H1 (cell line): ENCODE measurements at regions not wholly inside any gene's neighbourhood (a gene's known extent, or its start where the extent isn't known, plus 50 kb on each side); places are given as distances from the start of the nearest gene placed in this dataset.

Experiments used
- CTCF ChIA-PET: fragments of 300-600 bp; sonication (Branson Sonifier 250); formaldehyde crosslinking; loops from one replicate; lab custom pipeline; 2021; ENCODE audit not compliant: partially characterized antibody; lab: Charles Lee
- POLR2A ChIA-PET: fragments of 300-600 bp; sonication (Branson Sonifier 250); formaldehyde crosslinking; loops from one replicate; lab custom pipeline; 2021; ENCODE audit warnings: inconsistent platforms; ENCODE audit not compliant: partially characterized antibody; lab: Charles Lee
- DNase-seq, 2 experiments: peaks; one replicate each; pipeline versions ENCODE4 v3.0.0 to v3.0.0-alpha.2; 2010 to 2022; ENCODE audit warnings: low spot score in 2 of 2, low read depth in 1 of 2, mixed read lengths in 1 of 2
- FAIRE-seq: peaks from 2 replicates; lab custom pipeline; 2011; peaks lifted over from hg19 to GRCh38; lab: Jason Lieb, UNC
- H2AFZ ChIP-seq: 2 replicates; pipeline ENCODE4 v1.8.1; 2012; ENCODE audit warnings: low read length, inconsistent platforms
- H2AK5ac ChIP-seq: 2 replicates; pipeline ENCODE4 v1.6.1; 2013; ENCODE audit warnings: low read depth, low read length
- H2BK120ac ChIP-seq: replicated peaks from 2 replicates; pipeline ENCODE3; 2013; ENCODE audit warnings: low read depth, low read length, inconsistent platforms
- H2BK12ac ChIP-seq: 2 replicates; pipeline ENCODE4 v1.6.1; 2013; ENCODE audit warnings: low read depth, low read length
- H2BK15ac ChIP-seq: 2 replicates; pipeline ENCODE4 v1.6.1; 2013; ENCODE audit warnings: low read length
- H2BK20ac ChIP-seq: 2 replicates; pipeline ENCODE4 v1.6.1; 2013; ENCODE audit warnings: low read length
- H2BK5ac ChIP-seq: 2 replicates; pipeline ENCODE4 v1.6.1; 2013; ENCODE audit warnings: low read depth, low read length
- H3K14ac ChIP-seq: 2 replicates; pipeline ENCODE4 v1.6.1; 2013; ENCODE audit warnings: inconsistent platforms; ENCODE audit not compliant: insufficient read length
- H3K18ac ChIP-seq: 2 replicates; pipeline ENCODE4 v1.6.1; 2013; ENCODE audit warnings: low read length; ENCODE audit errors: extremely low read depth
- H3K23ac ChIP-seq: 2 replicates; pipeline ENCODE4 v1.6.1; 2013; ENCODE audit warnings: inconsistent platforms; ENCODE audit not compliant: insufficient read length
- H3K23me2 ChIP-seq: 2 replicates; pipeline ENCODE4 v1.6.1; 2013; ENCODE audit warnings: low read depth, low read length
- H3K27ac ChIP-seq: 2 replicates; pipeline ENCODE4 v1.6.1; 2011; ENCODE audit warnings: low read depth, low read length, inconsistent platforms
- H3K27me3 ChIP-seq, 4 experiments: replicated peaks in 1 of 4; 1 replicate in 1 of 4; 2 replicates in 3 of 4; pipeline versions ENCODE4 v1.6.1 to v1.8.1; 2011 to 2013; ENCODE audit warnings: low read length in 3 of 4, mild to moderate bottlenecking in 3 of 4, inconsistent platforms in 2 of 4, mixed read lengths in 2 of 4, moderate library complexity in 1 of 4; ENCODE audit not compliant: control insufficient read depth in 3 of 4, insufficient read depth in 3 of 4; ENCODE audit errors: extremely low read depth in 1 of 4
- H3K36me3 ChIP-seq, 4 experiments: 2 replicates each; pipeline versions ENCODE4 v1.6.1 to v1.8.1; 2011 to 2013; ENCODE audit warnings: mild to moderate bottlenecking in 4 of 4, low read length in 3 of 4, moderate library complexity in 2 of 4, control low read depth in 1 of 4, inconsistent platforms in 1 of 4; ENCODE audit not compliant: insufficient read depth in 4 of 4, control insufficient read depth in 2 of 4
- H3K4ac ChIP-seq: replicated peaks from 2 replicates; pipeline ENCODE3; 2013; ENCODE audit warnings: low read length, low read depth, mixed read lengths, inconsistent platforms; ENCODE audit not compliant: insufficient read length
- H3K4me1 ChIP-seq, 4 experiments: replicated peaks in 1 of 4; 1 replicate in 1 of 4; 2 replicates in 3 of 4; pipeline versions ENCODE4 v1.6.1 to v1.8.1; 2011 to 2013; ENCODE audit warnings: low read length in 3 of 4, inconsistent platforms in 2 of 4, mixed read lengths in 1 of 4; ENCODE audit not compliant: insufficient read depth in 4 of 4, control insufficient read depth in 3 of 4
- H3K4me2 ChIP-seq, 2 experiments: 2 replicates each; pipeline versions ENCODE4 v1.6.1 to v1.8.1; 2011 to 2013; ENCODE audit warnings: low read depth in 2 of 2, low read length in 2 of 2, control low read depth in 1 of 2, inconsistent platforms in 1 of 2, mild to moderate bottlenecking in 1 of 2; ENCODE audit not compliant: insufficient read depth in 1 of 2
- H3K4me3 ChIP-seq, 4 experiments: fragments of 200-600, 300-600 bp in 1 of 4; sonication (generic), shearing (Covaris generic), sonication (Bioruptor Twin) in 1 of 4; 2 replicates each; pipeline versions ENCODE4 v1.5.1 to v1.8.1; 2011 to 2016; ENCODE audit warnings: low read length in 4 of 4, low read depth in 3 of 4, control low read depth in 2 of 4, inconsistent platforms in 2 of 4, mild to moderate bottlenecking in 2 of 4, mixed read lengths in 1 of 4, moderate library complexity in 1 of 4; ENCODE audit not compliant: insufficient read depth in 2 of 4; ENCODE audit errors: extremely low read depth in 1 of 4
- H3K56ac ChIP-seq: replicated peaks from 2 replicates; pipeline ENCODE3; 2013; ENCODE audit warnings: low read depth, mild to moderate bottlenecking, mixed read lengths, low read length, inconsistent platforms; ENCODE audit not compliant: insufficient read length
- H3K79me1 ChIP-seq: 2 replicates; pipeline ENCODE4 v1.6.1; 2013; ENCODE audit warnings: low read depth, low read length, control low read depth
- H3K79me2 ChIP-seq, 2 experiments: 2 replicates each; pipeline versions ENCODE4 v1.6.1 to v1.8.1; 2012 to 2013; ENCODE audit warnings: low read length in 2 of 2, mild to moderate bottlenecking in 2 of 2, inconsistent platforms in 1 of 2; ENCODE audit not compliant: insufficient read depth in 2 of 2, control insufficient read depth in 1 of 2
- H3K9ac ChIP-seq, 4 experiments: replicated peaks in 1 of 4; 1 replicate in 1 of 4; 2 replicates in 3 of 4; pipeline versions ENCODE4 v1.6.1 to v1.8.1; 2011 to 2013; ENCODE audit warnings: low read depth in 3 of 4, low read length in 3 of 4, control low read depth in 2 of 4, mild to moderate bottlenecking in 2 of 4, moderate library complexity in 2 of 4, inconsistent platforms in 1 of 4; ENCODE audit errors: extremely low read depth in 1 of 4
- H3K9me3 ChIP-seq, 2 experiments: 2 replicates each; pipeline versions ENCODE4 v1.6.1 to v1.8.1; 2012 to 2013; ENCODE audit warnings: mild to moderate bottlenecking in 2 of 2, moderate library complexity in 2 of 2, control low read depth in 1 of 2, inconsistent platforms in 1 of 2, low read depth in 1 of 2, low read length in 1 of 2, mixed read lengths in 1 of 2; ENCODE audit not compliant: insufficient read depth in 2 of 2
- H4K20me1 ChIP-seq, 2 experiments: replicated peaks in 1 of 2; 2 replicates each; pipeline versions ENCODE3 to v1.8.1; 2011 to 2013; ENCODE audit warnings: inconsistent platforms in 2 of 2, low read length in 2 of 2, mild to moderate bottlenecking in 1 of 2; ENCODE audit not compliant: insufficient read depth in 2 of 2, control insufficient read depth in 1 of 2
- H4K5ac ChIP-seq: 2 replicates; pipeline ENCODE4 v1.6.1; 2013; ENCODE audit warnings: low read length, low read depth, mixed read lengths, inconsistent platforms; ENCODE audit not compliant: insufficient read length
- H4K8ac ChIP-seq: 2 replicates; pipeline ENCODE4 v1.8.0; 2013; ENCODE audit warnings: mild to moderate bottlenecking, moderate library complexity, low read length, inconsistent platforms; ENCODE audit not compliant: insufficient read depth; ENCODE audit errors: extremely low read depth
- H4K91ac ChIP-seq: replicated peaks from 2 replicates; pipeline ENCODE3; 2013; ENCODE audit warnings: low read length, mixed read lengths, inconsistent platforms; ENCODE audit not compliant: insufficient read length
- HDAC2 ChIP-seq, 2 experiments: fragments of 300-600 bp in 1 of 2; sonication (generic) in 1 of 2; IDR thresholded peaks; 2 replicates each; pipeline ENCODE4 v1.6.1; 2011 to 2012; ENCODE audit warnings: low read depth in 2 of 2, low read length in 2 of 2, mild to moderate bottlenecking in 2 of 2, moderate library complexity in 2 of 2, borderline replicate concordance in 1 of 2, inconsistent platforms in 1 of 2
- SP4 ChIP-seq: IDR thresholded peaks from 2 replicates; pipeline ENCODE4 v1.6.1; 2012; ENCODE audit warnings: low read length, inconsistent platforms
- YY1 ChIP-seq: IDR thresholded peaks from 2 replicates; pipeline ENCODE4 v1.6.1; 2011; ENCODE audit warnings: low read depth, mild to moderate bottlenecking, low read length
- ZNF274 ChIP-seq: IDR thresholded peaks from 2 replicates; pipeline ENCODE4 v1.7.0; 2012; ENCODE audit warnings: low read length, borderline replicate concordance; ENCODE audit errors: extremely low read depth
- WGBS, 2 experiments: shearing (Covaris generic) in 1 of 2; methylation state at CpG; one replicate each; pipeline versions ENCODE4 v1.1.6 to v1.1.7; 2013 to 2015; ENCODE audit warnings: low lambda C conversion rate in 2 of 2, mixed read lengths in 2 of 2, inconsistent platforms in 1 of 2, low coverage in 1 of 2, missing lambda C conversion rate in 1 of 2; ENCODE audit not compliant: insufficient replicate concordance in 2 of 2, insufficient coverage in 1 of 2, insufficient read length in 1 of 2; ENCODE audit errors: extremely low coverage in 1 of 2, missing lambda C conversion rate in 1 of 2; 5-methylcytosine and 5-hydroxymethylcytosine counted together
- TF ChIP-seq, protein P1 (sequence below): IDR thresholded peaks from 2 replicates; pipeline ENCODE4 v1.6.1; 2011; ENCODE audit warnings: low read length, improper control_type of control experiment

DNA sequence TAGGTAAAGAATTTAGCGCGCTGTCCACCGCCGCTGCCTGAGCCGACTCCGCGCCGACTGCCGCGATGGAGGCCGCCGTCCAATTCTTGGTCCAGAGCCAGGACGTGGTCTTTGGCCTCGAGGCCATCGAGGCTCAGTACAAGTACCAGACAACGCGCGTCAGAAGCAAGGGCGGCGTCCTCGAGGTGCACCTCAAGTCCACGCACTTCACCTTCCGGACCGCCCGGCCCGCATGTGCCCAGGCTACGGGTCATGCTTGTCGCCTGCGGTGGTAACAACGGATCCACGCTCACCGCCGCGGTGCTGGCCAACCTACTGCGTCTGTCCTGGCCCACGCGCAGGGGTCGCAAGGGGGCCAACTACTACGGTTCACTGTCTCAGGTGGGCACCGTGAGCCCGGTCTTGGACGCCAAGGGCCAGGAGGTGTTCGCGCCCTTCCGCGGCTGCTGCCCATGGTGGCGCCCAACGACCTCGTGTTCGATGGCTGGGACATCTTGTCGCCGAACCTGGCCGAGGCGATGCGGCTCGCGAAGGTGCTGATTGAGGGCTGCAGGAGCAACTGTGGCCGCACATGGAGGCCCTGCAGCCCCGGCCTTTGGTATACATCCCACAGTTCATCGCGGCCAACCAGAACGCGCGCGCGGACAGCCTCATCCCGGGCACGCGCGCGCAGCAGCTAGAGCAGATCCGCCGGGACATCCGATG lies 128.0 kb downstream of the ANAPC4 start:
- H2AFZ ChIP-seq: no peak overlapping the region
- TF ChIP-seq ZNF274 (no peak), SP4 (no peak), HDAC2 (IDR thresholded peaks at IDR 0.05; ENCODE audit: borderline replicate concordance in 1 of 2, low read depth in 2 of 2, low read length in 2 of 2) (no peak), YY1 (no peak)
- TF ChIP-seq, protein P1, sequence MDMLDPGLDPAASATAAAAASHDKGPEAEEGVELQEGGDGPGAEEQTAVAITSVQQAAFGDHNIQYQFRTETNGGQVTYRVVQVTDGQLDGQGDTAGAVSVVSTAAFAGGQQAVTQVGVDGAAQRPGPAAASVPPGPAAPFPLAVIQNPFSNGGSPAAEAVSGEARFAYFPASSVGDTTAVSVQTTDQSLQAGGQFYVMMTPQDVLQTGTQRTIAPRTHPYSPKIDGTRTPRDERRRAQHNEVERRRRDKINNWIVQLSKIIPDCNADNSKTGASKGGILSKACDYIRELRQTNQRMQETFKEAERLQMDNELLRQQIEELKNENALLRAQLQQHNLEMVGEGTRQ: no peak

More for the DNA sequence above, 128.0 kb downstream of the ANAPC4 start:
- H3K27me3 ChIP-seq: no peaks in the 10 kb centered on the region
- no peak for DNase-seq
- H3K79me1 ChIP-seq: no peaks in the 10 kb centered on the region
- no peaks in the 10 kb centered on the region for H3K23me2 ChIP-seq
- no peak overlapping the region for H4K5ac ChIP-seq
- no peak overlapping the region for H2BK20ac ChIP-seq
- no peak overlapping the region for H2BK5ac ChIP-seq
- no peak overlapping the region for H4K8ac ChIP-seq
- no peaks in the 10 kb centered on the region for H3K79me2 ChIP-seq
- no peak overlapping the region for H3K14ac ChIP-seq
- ChIA-PET POLR2A (no interaction called here), CTCF (interaction anchor here (1.4 to 3.7 kb wide), 3 partner anchors 64 to 164 kb away, joined by 4 to 26 read pairs (median 8); no protein-coding TSS in a partner anchor)
- no peak for FAIRE-seq
- H4K91ac ChIP-seq: no peak overlapping the region
- no peaks in the 10 kb centered on the region for H3K4me1 ChIP-seq
- H3K4me3 ChIP-seq: no peak overlapping the region
- H2BK15ac ChIP-seq: no peak overlapping the region
- no peaks in the 10 kb centered on the region for H3K36me3 ChIP-seq
- H3K4ac ChIP-seq: no peak overlapping the region
- H3K9me3 ChIP-seq: no peaks in the 10 kb centered on the region
- H3K27ac ChIP-seq: no peak overlapping the region
- no peak overlapping the region for H3K56ac ChIP-seq
- H2AK5ac ChIP-seq: no peak overlapping the region
- H2BK12ac ChIP-seq: no peak overlapping the region
- H3K9ac ChIP-seq: no peak overlapping the region
- no peak overlapping the region for H3K18ac ChIP-seq
- no peak overlapping the region for H3K23ac ChIP-seq
- WGBS, 2 experiments: 97% methylated on average over 64 of the region's 74 CpGs; no CpG with 5 or more reads in 1 of the 2 experiments
- H4K20me1 ChIP-seq: no peaks in the 10 kb centered on the region
- no peak overlapping the region for H3K4me2 ChIP-seq
- no peak overlapping the region for H2BK120ac ChIP-seq
